HEK293 (cell line): ENCODE measurements at regions not wholly inside any gene's neighbourhood (a gene's known extent, or its start where the extent isn't known, plus 50 kb on each side); places are given as distances from the start of the nearest gene placed in this dataset.

Experiments used
- REPIN1 ChIP-seq: fragments of 450-650 bp; formaldehyde crosslinking; IDR thresholded peaks from 2 replicates; pipeline ENCODE4 v1.5.1; 2017; ENCODE audit warnings: missing biosample characterization, missing genetic modification characterization, low read depth
- ZBTB20 ChIP-seq: fragments of 450-650 bp; formaldehyde crosslinking; IDR thresholded peaks from 2 replicates; pipeline ENCODE4 v1.5.1; 2016; ENCODE audit warnings: missing biosample characterization, missing genetic modification characterization
- ZNF138 ChIP-seq: fragments of 450-650 bp; formaldehyde crosslinking; IDR thresholded peaks from 2 replicates; pipeline ENCODE4 v1.5.1; 2016; ENCODE audit warnings: missing biosample characterization, missing genetic modification characterization, borderline replicate concordance
- ZNF140 ChIP-seq: fragments of 450-650 bp; formaldehyde crosslinking; IDR thresholded peaks from 2 replicates; pipeline ENCODE4 v1.5.1; 2016; ENCODE audit warnings: missing biosample characterization, missing genetic modification characterization
- ZNF146 ChIP-seq: fragments of 450-650 bp; formaldehyde crosslinking; IDR thresholded peaks from 2 replicates; pipeline ENCODE4 v1.5.1; 2016; ENCODE audit warnings: missing biosample characterization, missing genetic modification characterization
- ZNF23 ChIP-seq: fragments of 450-650 bp; formaldehyde crosslinking; IDR thresholded peaks from 2 replicates; pipeline ENCODE4 v1.5.1; 2016; ENCODE audit warnings: missing biosample characterization, missing genetic modification characterization, borderline replicate concordance
- ZNF76 ChIP-seq: fragments of 450-650 bp; formaldehyde crosslinking; IDR thresholded peaks from 2 replicates; pipeline ENCODE4; 2016; ENCODE audit warnings: low read depth, missing biosample characterization, missing genetic modification characterization, borderline replicate concordance
- ZNF830 ChIP-seq: fragments of 450-650 bp; IDR thresholded peaks from 2 replicates; pipeline ENCODE4 v1.5.0; 2018; ENCODE audit warnings: missing biosample characterization, missing genetic modification characterization, low read depth, mild to moderate bottlenecking, moderate library complexity
- TF ChIP-seq, protein P1 (sequence below): fragments of 450-650 bp; formaldehyde crosslinking; IDR thresholded peaks from 2 replicates; pipeline ENCODE4 v1.5.1; 2016; ENCODE audit warnings: missing biosample characterization, missing genetic modification characterization
- TF ChIP-seq, protein P2 (sequence below): fragments of 450-650 bp; IDR thresholded peaks from 2 replicates; pipeline ENCODE4 v1.5.1; 2018; ENCODE audit warnings: missing biosample characterization, mild to moderate bottlenecking, missing genetic modification characterization
- TF ChIP-seq, protein P3 (sequence below): fragments of 450-650 bp; formaldehyde crosslinking; IDR thresholded peaks from 2 replicates; pipeline ENCODE4 v1.5.1; 2016; ENCODE audit warnings: missing biosample characterization, missing genetic modification characterization
- TF ChIP-seq, protein P4 (sequence below): fragments of 450-650 bp; formaldehyde crosslinking; IDR thresholded peaks from 2 replicates; pipeline ENCODE4 v1.5.1; 2016; ENCODE audit warnings: missing biosample characterization, missing genetic modification characterization, borderline replicate concordance

DNA sequence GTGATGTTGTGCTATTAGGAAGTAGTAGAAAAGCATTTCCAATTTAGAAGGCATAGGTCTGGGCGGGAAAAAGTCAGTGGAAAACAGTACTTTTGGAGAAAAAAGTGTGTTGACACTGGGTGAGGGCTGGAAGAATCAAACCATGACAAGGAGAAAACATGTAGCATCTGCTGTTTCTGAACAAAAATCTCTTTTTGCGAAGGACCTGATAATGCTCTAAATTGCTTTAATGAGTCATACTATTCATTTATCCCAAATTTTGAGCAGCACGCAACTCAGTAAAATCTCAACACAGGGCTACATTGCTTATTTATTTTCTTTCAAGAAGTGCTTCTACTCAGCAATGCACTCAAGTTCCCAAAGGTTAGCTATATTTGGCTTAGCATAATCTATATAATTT is 292.7 kb downstream of the DIPK2A start:
- no peak for TF ChIP-seq ZBTB20 (tag by site-specific recombination)
- TF ChIP-seq ZNF146 (tag by site-specific recombination): no peak
- no peak for TF ChIP-seq ZNF23 (tag by site-specific recombination)
- no peak for TF ChIP-seq ZNF138
- TF ChIP-seq, protein P1, sequence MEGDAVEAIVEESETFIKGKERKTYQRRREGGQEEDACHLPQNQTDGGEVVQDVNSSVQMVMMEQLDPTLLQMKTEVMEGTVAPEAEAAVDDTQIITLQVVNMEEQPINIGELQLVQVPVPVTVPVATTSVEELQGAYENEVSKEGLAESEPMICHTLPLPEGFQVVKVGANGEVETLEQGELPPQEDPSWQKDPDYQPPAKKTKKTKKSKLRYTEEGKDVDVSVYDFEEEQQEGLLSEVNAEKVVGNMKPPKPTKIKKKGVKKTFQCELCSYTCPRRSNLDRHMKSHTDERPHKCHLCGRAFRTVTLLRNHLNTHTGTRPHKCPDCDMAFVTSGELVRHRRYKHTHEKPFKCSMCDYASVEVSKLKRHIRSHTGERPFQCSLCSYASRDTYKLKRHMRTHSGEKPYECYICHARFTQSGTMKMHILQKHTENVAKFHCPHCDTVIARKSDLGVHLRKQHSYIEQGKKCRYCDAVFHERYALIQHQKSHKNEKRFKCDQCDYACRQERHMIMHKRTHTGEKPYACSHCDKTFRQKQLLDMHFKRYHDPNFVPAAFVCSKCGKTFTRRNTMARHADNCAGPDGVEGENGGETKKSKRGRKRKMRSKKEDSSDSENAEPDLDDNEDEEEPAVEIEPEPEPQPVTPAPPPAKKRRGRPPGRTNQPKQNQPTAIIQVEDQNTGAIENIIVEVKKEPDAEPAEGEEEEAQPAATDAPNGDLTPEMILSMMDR (tag by site-specific recombination): no peak
- TF ChIP-seq ZNF830 (tag by site-specific recombination): no peak
- TF ChIP-seq, protein P2, sequence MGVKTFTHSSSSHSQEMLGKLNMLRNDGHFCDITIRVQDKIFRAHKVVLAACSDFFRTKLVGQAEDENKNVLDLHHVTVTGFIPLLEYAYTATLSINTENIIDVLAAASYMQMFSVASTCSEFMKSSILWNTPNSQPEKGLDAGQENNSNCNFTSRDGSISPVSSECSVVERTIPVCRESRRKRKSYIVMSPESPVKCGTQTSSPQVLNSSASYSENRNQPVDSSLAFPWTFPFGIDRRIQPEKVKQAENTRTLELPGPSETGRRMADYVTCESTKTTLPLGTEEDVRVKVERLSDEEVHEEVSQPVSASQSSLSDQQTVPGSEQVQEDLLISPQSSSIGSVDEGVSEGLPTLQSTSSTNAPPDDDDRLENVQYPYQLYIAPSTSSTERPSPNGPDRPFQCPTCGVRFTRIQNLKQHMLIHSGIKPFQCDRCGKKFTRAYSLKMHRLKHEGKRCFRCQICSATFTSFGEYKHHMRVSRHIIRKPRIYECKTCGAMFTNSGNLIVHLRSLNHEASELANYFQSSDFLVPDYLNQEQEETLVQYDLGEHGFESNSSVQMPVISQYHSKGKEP: no peak
- no peak for TF ChIP-seq ZNF140 (tag by site-specific recombination)
- TF ChIP-seq REPIN1 (tag by site-specific recombination): no peak
- TF ChIP-seq, protein P3, sequence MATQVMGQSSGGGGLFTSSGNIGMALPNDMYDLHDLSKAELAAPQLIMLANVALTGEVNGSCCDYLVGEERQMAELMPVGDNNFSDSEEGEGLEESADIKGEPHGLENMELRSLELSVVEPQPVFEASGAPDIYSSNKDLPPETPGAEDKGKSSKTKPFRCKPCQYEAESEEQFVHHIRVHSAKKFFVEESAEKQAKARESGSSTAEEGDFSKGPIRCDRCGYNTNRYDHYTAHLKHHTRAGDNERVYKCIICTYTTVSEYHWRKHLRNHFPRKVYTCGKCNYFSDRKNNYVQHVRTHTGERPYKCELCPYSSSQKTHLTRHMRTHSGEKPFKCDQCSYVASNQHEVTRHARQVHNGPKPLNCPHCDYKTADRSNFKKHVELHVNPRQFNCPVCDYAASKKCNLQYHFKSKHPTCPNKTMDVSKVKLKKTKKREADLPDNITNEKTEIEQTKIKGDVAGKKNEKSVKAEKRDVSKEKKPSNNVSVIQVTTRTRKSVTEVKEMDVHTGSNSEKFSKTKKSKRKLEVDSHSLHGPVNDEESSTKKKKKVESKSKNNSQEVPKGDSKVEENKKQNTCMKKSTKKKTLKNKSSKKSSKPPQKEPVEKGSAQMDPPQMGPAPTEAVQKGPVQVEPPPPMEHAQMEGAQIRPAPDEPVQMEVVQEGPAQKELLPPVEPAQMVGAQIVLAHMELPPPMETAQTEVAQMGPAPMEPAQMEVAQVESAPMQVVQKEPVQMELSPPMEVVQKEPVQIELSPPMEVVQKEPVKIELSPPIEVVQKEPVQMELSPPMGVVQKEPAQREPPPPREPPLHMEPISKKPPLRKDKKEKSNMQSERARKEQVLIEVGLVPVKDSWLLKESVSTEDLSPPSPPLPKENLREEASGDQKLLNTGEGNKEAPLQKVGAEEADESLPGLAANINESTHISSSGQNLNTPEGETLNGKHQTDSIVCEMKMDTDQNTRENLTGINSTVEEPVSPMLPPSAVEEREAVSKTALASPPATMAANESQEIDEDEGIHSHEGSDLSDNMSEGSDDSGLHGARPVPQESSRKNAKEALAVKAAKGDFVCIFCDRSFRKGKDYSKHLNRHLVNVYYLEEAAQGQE: no peak
- TF ChIP-seq, protein P4, sequence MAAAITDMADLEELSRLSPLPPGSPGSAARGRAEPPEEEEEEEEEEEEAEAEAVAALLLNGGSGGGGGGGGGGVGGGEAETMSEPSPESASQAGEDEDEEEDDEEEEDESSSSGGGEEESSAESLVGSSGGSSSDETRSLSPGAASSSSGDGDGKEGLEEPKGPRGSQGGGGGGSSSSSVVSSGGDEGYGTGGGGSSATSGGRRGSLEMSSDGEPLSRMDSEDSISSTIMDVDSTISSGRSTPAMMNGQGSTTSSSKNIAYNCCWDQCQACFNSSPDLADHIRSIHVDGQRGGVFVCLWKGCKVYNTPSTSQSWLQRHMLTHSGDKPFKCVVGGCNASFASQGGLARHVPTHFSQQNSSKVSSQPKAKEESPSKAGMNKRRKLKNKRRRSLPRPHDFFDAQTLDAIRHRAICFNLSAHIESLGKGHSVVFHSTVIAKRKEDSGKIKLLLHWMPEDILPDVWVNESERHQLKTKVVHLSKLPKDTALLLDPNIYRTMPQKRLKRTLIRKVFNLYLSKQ: no peak
- no peak for TF ChIP-seq ZNF76 (tag by site-specific recombination)
